ENCODE measurements at regions not wholly inside any gene's neighbourhood (a gene's known extent, or its start where the extent isn't known, plus 50 kb on each side); places are given as distances from the start of the nearest gene placed in this dataset.

- Histone ChIP-seq H3K27me3 (ENCODE audit: insufficient read depth, low read depth) (no peaks in the 10 kb centered on the region), H4K20me1 (ENCODE audit: insufficient read depth) (no peaks in the 10 kb centered on the region), H3K9ac (no peak overlapping the region), H3K4me1 (ENCODE audit: low read depth, poor library complexity, severe bottlenecking) (no peaks in the 10 kb centered on the region), H3K79me2 (ENCODE audit: insufficient read depth, low read depth) (no peaks in the 10 kb centered on the region), H3K27ac (no peak overlapping the region), H3K4me3 (IDR thresholded peaks at IDR 0.05; ENCODE audit: insufficient read depth, low read depth, low read length) (no peak overlapping the region), H3K36me3 (ENCODE audit: insufficient read depth) (no peaks in the 10 kb centered on the region), H2AFZ (ENCODE audit: low read depth) (no peak overlapping the region), H3K4me2 (no peak overlapping the region)
- no peak for TF ChIP-seq CTCF (conservative IDR thresholded peaks at IDR 0.05; ENCODE audit: low read depth, low read length)
Measured at GRCh38 chr18:6465281-6465680, 50.6 kb upstream of the L3MBTL4 start.

GRCh38 chr18:6476190-6476589, 61.5 kb upstream of the L3MBTL4 start:
- no peak for TF ChIP-seq CTCF (conservative IDR thresholded peaks at IDR 0.05; ENCODE audit: low read depth, low read length)
- no peak overlapping the region for H3K27ac ChIP-seq
- H3K79me2 ChIP-seq (ENCODE audit: insufficient read depth, low read depth): no peaks in the 10 kb centered on the region
- H3K4me2 ChIP-seq: no peak overlapping the region
- H3K27me3 ChIP-seq (ENCODE audit: insufficient read depth, low read depth): no peaks in the 10 kb centered on the region
- H2AFZ ChIP-seq (ENCODE audit: low read depth): no peak overlapping the region
- no peaks in the 10 kb centered on the region for H3K4me1 ChIP-seq (ENCODE audit: low read depth, poor library complexity, severe bottlenecking)
- no peak overlapping the region for H3K4me3 ChIP-seq (IDR thresholded peaks at IDR 0.05; ENCODE audit: insufficient read depth, low read depth, low read length)
- no peaks in the 10 kb centered on the region for H4K20me1 ChIP-seq (ENCODE audit: insufficient read depth)
- no peaks in the 10 kb centered on the region for H3K36me3 ChIP-seq (ENCODE audit: insufficient read depth)
- H3K9ac ChIP-seq: no peak overlapping the region

GRCh38 chr18:6476880-6477279, 62.2 kb upstream of the L3MBTL4 start:
- Histone ChIP-seq H3K4me2 (no peak overlapping the region), H3K27ac (no peak overlapping the region), H3K79me2 (ENCODE audit: insufficient read depth, low read depth) (no peaks in the 10 kb centered on the region), H4K20me1 (ENCODE audit: insufficient read depth) (no peaks in the 10 kb centered on the region), H3K27me3 (ENCODE audit: insufficient read depth, low read depth) (no peaks in the 10 kb centered on the region), H3K36me3 (ENCODE audit: insufficient read depth) (no peaks in the 10 kb centered on the region), H2AFZ (ENCODE audit: low read depth) (no peak overlapping the region), H3K4me3 (IDR thresholded peaks at IDR 0.05; ENCODE audit: insufficient read depth, low read depth, low read length) (no peak overlapping the region), H3K9ac (no peak overlapping the region), H3K4me1 (ENCODE audit: low read depth, poor library complexity, severe bottlenecking) (no peaks in the 10 kb centered on the region)
- no peak for TF ChIP-seq CTCF (conservative IDR thresholded peaks at IDR 0.05; ENCODE audit: low read depth, low read length)

- no peaks in the 10 kb centered on the region for H3K36me3 ChIP-seq (ENCODE audit: insufficient read depth)
- no peak overlapping the region for H3K27ac ChIP-seq
- H3K4me1 ChIP-seq (ENCODE audit: low read depth, poor library complexity, severe bottlenecking): no peaks in the 10 kb centered on the region
- no peak for TF ChIP-seq CTCF (conservative IDR thresholded peaks at IDR 0.05; ENCODE audit: low read depth, low read length)
- H3K79me2 ChIP-seq (ENCODE audit: insufficient read depth, low read depth): no peaks in the 10 kb centered on the region
- H3K4me3 ChIP-seq (IDR thresholded peaks at IDR 0.05; ENCODE audit: insufficient read depth, low read depth, low read length): no peak overlapping the region
- H3K4me2 ChIP-seq: no peak overlapping the region
- H4K20me1 ChIP-seq (ENCODE audit: insufficient read depth): no peaks in the 10 kb centered on the region
- no peaks in the 10 kb centered on the region for H3K27me3 ChIP-seq (ENCODE audit: insufficient read depth, low read depth)
- H2AFZ ChIP-seq (ENCODE audit: low read depth): no peak overlapping the region
- no peak overlapping the region for H3K9ac ChIP-seq
Measured at GRCh38 chr18:6478121-6478520, 63.4 kb upstream of the L3MBTL4 start.

GRCh38 chr18:6479699-6480098, 65.0 kb upstream of the L3MBTL4 start:
- H3K27me3 ChIP-seq (ENCODE audit: insufficient read depth, low read depth): no peaks in the 10 kb centered on the region
- no peak overlapping the region for H3K4me3 ChIP-seq (IDR thresholded peaks at IDR 0.05; ENCODE audit: insufficient read depth, low read depth, low read length)
- H3K36me3 ChIP-seq (ENCODE audit: insufficient read depth): no peaks in the 10 kb centered on the region
- no peaks in the 10 kb centered on the region for H4K20me1 ChIP-seq (ENCODE audit: insufficient read depth)
- H2AFZ ChIP-seq (ENCODE audit: low read depth): no peak overlapping the region
- TF ChIP-seq CTCF (conservative IDR thresholded peaks at IDR 0.05; ENCODE audit: low read depth, low read length): no peak
- no peak overlapping the region for H3K9ac ChIP-seq
- no peak overlapping the region for H3K27ac ChIP-seq
- H3K79me2 ChIP-seq (ENCODE audit: insufficient read depth, low read depth): no peaks in the 10 kb centered on the region
- no peaks in the 10 kb centered on the region for H3K4me1 ChIP-seq (ENCODE audit: low read depth, poor library complexity, severe bottlenecking)
- H3K4me2 ChIP-seq: no peak overlapping the region

Data from KMS-11 (cell line).